Mesenchymal stem cell (in vitro differentiated cells and primary cell): ENCODE measurements at regions not wholly inside any gene's neighbourhood (a gene's known extent, or its start where the extent isn't known, plus 50 kb on each side); places are given as distances from the start of the nearest gene placed in this dataset.
"Not testable (repeated sequence)": the region's sequence is repeated elsewhere in the genome, so short reads cannot be mapped to it uniquely, and the experiment has no call there.

Source experiments
- DNase-seq: peaks from one replicate; pipeline ENCODE4 v3.0.0-alpha.2; 2013
- H2AFZ ChIP-seq: one replicate; pipeline ENCODE4 v1.6.1; 2013; ENCODE audit warnings: low read depth, mild to moderate bottlenecking, control low read depth, inconsistent platforms, low read length, moderate library complexity
- H2AK5ac ChIP-seq: 2 replicates; pipeline ENCODE4 v1.6.1; 2013; ENCODE audit warnings: low read length, moderate library complexity, mild to moderate bottlenecking, inconsistent platforms; ENCODE audit not compliant: severe bottlenecking
- H2BK120ac ChIP-seq: one replicate; pipeline ENCODE4 v1.6.1; 2013; ENCODE audit warnings: low read depth, mild to moderate bottlenecking, inconsistent platforms, low read length, moderate library complexity
- H2BK12ac ChIP-seq, 2 experiments: one replicate each; pipeline ENCODE4 v1.6.1; 2013; ENCODE audit warnings: inconsistent platforms in 2 of 2, low read length in 2 of 2, mild to moderate bottlenecking in 2 of 2, moderate library complexity in 2 of 2, control low read depth in 1 of 2
- H2BK15ac ChIP-seq: one replicate; pipeline ENCODE4 v1.6.1; 2013; ENCODE audit warnings: mild to moderate bottlenecking, low read depth, inconsistent platforms; ENCODE audit not compliant: poor library complexity, severe bottlenecking
- H2BK5ac ChIP-seq: 2 replicates; pipeline ENCODE4 v1.6.1; 2013; ENCODE audit warnings: low read depth, mild to moderate bottlenecking, low read length, control low read depth, inconsistent platforms; ENCODE audit not compliant: poor library complexity, severe bottlenecking
- H3K14ac ChIP-seq, 2 experiments: one replicate each; pipeline ENCODE4 v1.6.1; 2013; ENCODE audit warnings: inconsistent platforms in 2 of 2, low read length in 2 of 2, control low read depth in 1 of 2, mild to moderate bottlenecking in 1 of 2, moderate library complexity in 1 of 2
- H3K18ac ChIP-seq, 2 experiments: one replicate each; pipeline ENCODE4 v1.6.1; 2013; ENCODE audit warnings: inconsistent platforms in 2 of 2, low read length in 2 of 2, control low read depth in 1 of 2, low read depth in 1 of 2, mild to moderate bottlenecking in 1 of 2
- H3K23ac ChIP-seq, 2 experiments: one replicate each; pipeline ENCODE4 v1.6.1; 2013; ENCODE audit warnings: inconsistent platforms in 2 of 2, low read length in 2 of 2, mild to moderate bottlenecking in 2 of 2, moderate library complexity in 2 of 2, control low read depth in 1 of 2
- H3K27ac ChIP-seq: 2 replicates; pipeline ENCODE4 v1.5.1; 2013; ENCODE audit warnings: mild to moderate bottlenecking, moderate library complexity, low read length, control low read depth, inconsistent platforms; ENCODE audit not compliant: poor library complexity, severe bottlenecking
- H3K27me3 ChIP-seq, 2 experiments: 2 replicates each; pipeline versions ENCODE4 v1.6.1 to v1.7.0; 2013; ENCODE audit warnings: low read length in 2 of 2, mild to moderate bottlenecking in 2 of 2, moderate library complexity in 2 of 2, control low read depth in 1 of 2, inconsistent platforms in 1 of 2; ENCODE audit not compliant: control insufficient read depth in 1 of 2, insufficient read depth in 1 of 2
- H3K36me3 ChIP-seq, 2 experiments: 2 replicates each; pipeline versions ENCODE4 v1.6.1 to v1.7.0; 2013; ENCODE audit warnings: low read length in 2 of 2, control low read depth in 1 of 2, inconsistent platforms in 1 of 2, low read depth in 1 of 2, mild to moderate bottlenecking in 1 of 2; ENCODE audit not compliant: insufficient read depth in 2 of 2, control insufficient read depth in 1 of 2
- H3K4ac ChIP-seq, 2 experiments: one replicate each; pipeline ENCODE4 v1.6.1; 2013; ENCODE audit warnings: inconsistent platforms in 2 of 2, low read length in 2 of 2, mild to moderate bottlenecking in 2 of 2, moderate library complexity in 2 of 2, control low read depth in 1 of 2, low read depth in 1 of 2
- H3K4me1 ChIP-seq: 2 replicates; pipeline ENCODE4 v1.6.1; 2013; ENCODE audit warnings: low read depth, low read length, control low read depth; ENCODE audit not compliant: control insufficient read depth, insufficient read depth
- H3K4me2 ChIP-seq: 2 replicates; pipeline ENCODE4 v1.6.1; 2013; ENCODE audit warnings: low read length, mild to moderate bottlenecking, inconsistent platforms; ENCODE audit not compliant: poor library complexity, severe bottlenecking
- H3K4me3 ChIP-seq, 2 experiments: 2 replicates each; pipeline versions ENCODE4 v1.5.1 to v1.7.0; 2013; ENCODE audit warnings: low read length in 2 of 2, mild to moderate bottlenecking in 2 of 2, control low read depth in 1 of 2, low read depth in 1 of 2; ENCODE audit not compliant: insufficient read depth in 1 of 2
- H3K79me1 ChIP-seq: replicated peaks from 2 replicates; pipeline ENCODE4 v1.6.1; 2013; ENCODE audit warnings: mild to moderate bottlenecking, control low read depth, low read length, inconsistent platforms; ENCODE audit not compliant: poor library complexity, severe bottlenecking
- H3K9ac ChIP-seq: 2 replicates; pipeline ENCODE4 v1.7.0; 2013; ENCODE audit warnings: mild to moderate bottlenecking, low read length, moderate library complexity
- H3K9me3 ChIP-seq: 2 replicates; pipeline ENCODE4 v1.7.0; 2013; ENCODE audit warnings: mild to moderate bottlenecking, low read length; ENCODE audit not compliant: control insufficient read depth
- H4K8ac ChIP-seq: one replicate; pipeline ENCODE4 v1.6.1; 2013; ENCODE audit warnings: inconsistent platforms, mild to moderate bottlenecking, low read length, moderate library complexity
- H4K91ac ChIP-seq: one replicate; pipeline ENCODE4 v1.6.1; 2013; ENCODE audit warnings: mild to moderate bottlenecking, low read length, inconsistent platforms
- WGBS: methylation state at CpG from one replicate; pipeline ENCODE4 v1.1.7; 2013; ENCODE audit warnings: mixed read lengths; 5-methylcytosine and 5-hydroxymethylcytosine counted together

GRCh38 chr1:144021690-144022384 is 50.1 kb upstream of the FAM72C start:
- not testable (repeated sequence) for H2BK5ac ChIP-seq, H3K27me3 ChIP-seq, H2BK15ac ChIP-seq, H3K4me2 ChIP-seq, H2BK120ac ChIP-seq, H3K4me1 ChIP-seq, H3K79me1 ChIP-seq, H2AK5ac ChIP-seq, H2BK12ac ChIP-seq, H4K91ac ChIP-seq, DNase-seq, H4K8ac ChIP-seq, H3K9me3 ChIP-seq, H3K14ac ChIP-seq, H3K36me3 ChIP-seq, H3K9ac ChIP-seq, H3K4me3 ChIP-seq, H3K18ac ChIP-seq, H3K27ac ChIP-seq, H3K4ac ChIP-seq, H3K23ac ChIP-seq, H2AFZ ChIP-seq
- no CpG with 5 or more reads among the region's 5 CpGs for WGBS
